HCT116 (cell line): ENCODE measurements at regions not wholly inside any gene's neighbourhood (a gene's known extent, or its start where the extent isn't known, plus 50 kb on each side); places are given as distances from the start of the nearest gene placed in this dataset.

Source experiments
- CBX3 ChIP-seq: IDR thresholded peaks from 2 replicates; pipeline ENCODE4 v1.6.1; 2012; ENCODE audit warnings: low read depth
- EGR1 ChIP-seq: IDR thresholded peaks from 2 replicates; pipeline ENCODE4 v1.6.1; 2012; ENCODE audit warnings: low read depth
- EZH2 ChIP-seq: fragments of 200-600 bp; sonication (generic); IDR thresholded peaks from 2 replicates; pipeline ENCODE4 v1.6.1; 2017; ENCODE audit warnings: antibody characterized with exemption, mixed run types
- POLR2A ChIP-seq: IDR thresholded peaks from 2 replicates; pipeline ENCODE4 v1.7.0; 2011; ENCODE audit warnings: borderline replicate concordance; ENCODE audit not compliant: insufficient read depth, insufficient read length; ENCODE audit errors: extremely low read depth
- TF ChIP-seq, protein P1 (sequence below): IDR thresholded peaks from 2 replicates; pipeline ENCODE4 v1.6.1; 2012

DNA sequence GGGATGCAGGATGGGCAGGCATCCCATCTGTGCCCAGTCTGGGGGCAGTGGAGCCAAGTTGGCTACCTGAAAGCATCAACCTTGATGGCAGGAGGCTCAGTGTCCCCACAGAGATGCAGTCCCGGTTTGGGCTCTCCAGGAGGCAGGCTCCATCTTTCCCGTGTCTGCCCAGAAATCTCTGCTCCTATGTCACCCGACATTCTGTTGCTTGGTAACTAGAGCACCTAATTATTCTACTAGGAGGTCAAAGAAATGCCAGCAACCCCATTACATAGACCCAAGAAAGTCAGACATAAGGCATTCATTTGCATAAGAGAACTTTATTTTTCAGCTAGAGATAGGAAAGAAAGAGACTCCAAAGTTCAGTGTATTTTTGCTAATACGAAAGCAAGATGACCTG lies 100.3 kb upstream of the BACE2 start:
- no peak for TF ChIP-seq EZH2
- TF ChIP-seq CBX3, result no peak
- TF ChIP-seq, protein P1, sequence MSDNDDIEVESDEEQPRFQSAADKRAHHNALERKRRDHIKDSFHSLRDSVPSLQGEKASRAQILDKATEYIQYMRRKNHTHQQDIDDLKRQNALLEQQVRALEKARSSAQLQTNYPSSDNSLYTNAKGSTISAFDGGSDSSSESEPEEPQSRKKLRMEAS, result no peak
- no peak for TF ChIP-seq POLR2A
- TF ChIP-seq EGR1, result no peak
